ENCODE measurements at regions not wholly inside any gene's neighbourhood (a gene's known extent, or its start where the extent isn't known, plus 50 kb on each side); places are given as distances from the start of the nearest gene placed in this dataset.

GRCh38 chr9:16211946-16212345 lies 658.5 kb downstream of the BNC2 start:
- TF ChIP-seq, protein P1, sequence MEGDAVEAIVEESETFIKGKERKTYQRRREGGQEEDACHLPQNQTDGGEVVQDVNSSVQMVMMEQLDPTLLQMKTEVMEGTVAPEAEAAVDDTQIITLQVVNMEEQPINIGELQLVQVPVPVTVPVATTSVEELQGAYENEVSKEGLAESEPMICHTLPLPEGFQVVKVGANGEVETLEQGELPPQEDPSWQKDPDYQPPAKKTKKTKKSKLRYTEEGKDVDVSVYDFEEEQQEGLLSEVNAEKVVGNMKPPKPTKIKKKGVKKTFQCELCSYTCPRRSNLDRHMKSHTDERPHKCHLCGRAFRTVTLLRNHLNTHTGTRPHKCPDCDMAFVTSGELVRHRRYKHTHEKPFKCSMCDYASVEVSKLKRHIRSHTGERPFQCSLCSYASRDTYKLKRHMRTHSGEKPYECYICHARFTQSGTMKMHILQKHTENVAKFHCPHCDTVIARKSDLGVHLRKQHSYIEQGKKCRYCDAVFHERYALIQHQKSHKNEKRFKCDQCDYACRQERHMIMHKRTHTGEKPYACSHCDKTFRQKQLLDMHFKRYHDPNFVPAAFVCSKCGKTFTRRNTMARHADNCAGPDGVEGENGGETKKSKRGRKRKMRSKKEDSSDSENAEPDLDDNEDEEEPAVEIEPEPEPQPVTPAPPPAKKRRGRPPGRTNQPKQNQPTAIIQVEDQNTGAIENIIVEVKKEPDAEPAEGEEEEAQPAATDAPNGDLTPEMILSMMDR (IDR thresholded peaks at IDR 0.05; ENCODE audit: borderline replicate concordance, insufficient read depth, low read depth, low read length): no peak

DNA sequence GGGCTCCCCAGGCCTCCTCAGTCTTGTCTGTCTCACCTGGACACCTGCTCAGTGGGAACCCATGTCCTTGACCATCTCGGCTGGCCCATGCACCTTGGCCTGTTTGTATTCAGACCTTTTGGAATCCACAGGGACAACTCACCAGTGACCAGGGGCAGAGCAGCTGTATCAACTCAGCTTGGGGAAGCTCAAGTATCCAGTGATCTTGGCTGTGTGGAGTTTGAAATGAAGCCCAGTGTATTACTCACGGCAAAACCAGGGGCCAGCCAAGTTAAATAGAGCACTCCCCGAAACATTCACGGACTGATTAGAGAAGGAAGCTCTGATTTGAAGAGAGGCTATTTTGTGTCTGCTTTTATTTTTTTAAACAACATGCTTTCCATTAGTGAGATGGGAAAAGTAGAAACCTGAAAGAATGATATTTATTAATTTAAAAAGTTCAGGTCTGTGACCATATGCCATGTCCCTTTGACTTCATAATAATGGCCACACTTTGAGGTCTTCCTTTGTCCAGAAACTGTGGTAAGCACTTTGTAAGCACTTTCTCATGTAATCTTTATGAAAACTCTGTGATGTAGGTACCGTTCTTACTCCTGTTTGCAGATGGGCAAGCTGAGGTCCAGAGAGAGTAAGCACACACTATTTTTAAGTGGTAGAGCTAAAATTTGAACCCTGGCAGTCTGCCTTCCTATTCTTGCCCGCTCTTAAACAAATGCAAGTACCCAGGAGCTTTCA lies 656.5 kb downstream of the BNC2 start:
- TF ChIP-seq, protein P1 (IDR thresholded peaks at IDR 0.05; ENCODE audit: borderline replicate concordance, insufficient read depth, low read depth, low read length): no peak
- H3K4me3 ChIP-seq (ENCODE audit: low read depth, low read length): no peak overlapping the region

More at GRCh38 chr9:16211946-16212345, 658.5 kb downstream of the BNC2 start:
- no peak overlapping the region for H3K4me3 ChIP-seq (ENCODE audit: low read depth, low read length)

DNA sequence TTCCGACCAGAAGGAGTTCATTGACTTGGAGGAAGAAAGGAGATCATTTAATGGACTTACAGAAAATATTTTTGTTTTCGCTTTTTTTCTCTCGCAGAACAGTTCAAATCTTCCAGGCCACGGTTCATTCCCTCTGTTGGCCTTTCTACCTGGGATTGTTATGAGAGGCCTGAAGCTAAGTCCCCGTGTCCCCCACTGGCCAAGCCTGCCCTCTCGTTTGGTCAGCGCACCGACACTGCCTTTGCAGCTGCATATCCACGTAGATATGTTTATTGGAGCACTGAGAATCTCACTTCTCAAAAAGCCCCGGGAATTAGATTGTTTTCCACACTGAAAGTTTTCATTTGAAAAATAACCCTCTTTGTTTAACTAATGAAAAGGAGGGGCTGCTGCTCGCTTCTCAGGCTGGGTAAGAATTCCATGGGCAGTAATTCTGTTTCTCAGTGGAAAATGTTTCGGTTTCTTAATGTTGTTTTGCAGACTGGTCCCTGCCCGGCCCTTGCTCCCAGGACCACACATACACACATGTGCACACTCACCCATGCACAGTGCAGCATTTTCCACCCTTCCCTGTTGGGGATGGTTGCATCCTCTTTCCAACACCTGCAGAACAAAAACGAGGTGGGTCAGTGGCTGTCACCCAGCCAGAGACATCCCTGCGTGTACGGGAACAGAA lies 655.7 kb downstream of the BNC2 start:
- TF ChIP-seq, protein P1 (IDR thresholded peaks at IDR 0.05; ENCODE audit: borderline replicate concordance, insufficient read depth, low read depth, low read length): no peak

DNA sequence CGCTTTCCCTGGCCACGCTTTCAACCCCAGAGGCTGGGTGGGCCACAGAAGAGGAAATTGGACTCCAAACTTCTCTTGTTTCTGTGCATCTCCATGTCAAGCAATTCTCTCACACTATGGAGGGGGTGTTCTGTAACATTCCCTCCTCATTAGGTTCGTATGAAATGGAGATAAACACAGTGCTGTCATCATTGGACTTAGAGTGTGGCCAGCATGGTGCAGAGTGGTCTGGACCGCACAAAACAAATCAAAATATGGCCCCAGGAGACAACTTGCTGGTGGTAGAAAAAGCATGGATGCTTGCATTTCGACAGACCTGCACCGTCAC lies 655.2 kb downstream of the BNC2 start:
- no peak overlapping the region for H3K4me3 ChIP-seq (ENCODE audit: low read depth, low read length)
- TF ChIP-seq, protein P1 (IDR thresholded peaks at IDR 0.05; ENCODE audit: borderline replicate concordance, insufficient read depth, low read depth, low read length): no peak

More for the DNA sequence above, 655.7 kb downstream of the BNC2 start:
- H3K4me3 ChIP-seq (ENCODE audit: low read depth, low read length): no peak overlapping the region

- TF ChIP-seq, protein P1 (IDR thresholded peaks at IDR 0.05; ENCODE audit: borderline replicate concordance, insufficient read depth, low read depth, low read length): no peak
- H3K4me3 ChIP-seq (ENCODE audit: low read depth, low read length): no peak overlapping the region
Measured at GRCh38 chr9:16217943-16218701, 652.3 kb downstream of the BNC2 start.

- no peak overlapping the region for H3K4me3 ChIP-seq (ENCODE audit: low read depth, low read length)
Measured at GRCh38 chr9:16221366-16221765, 649.1 kb downstream of the BNC2 start.

More at GRCh38 chr9:16221366-16221765, 649.1 kb downstream of the BNC2 start:
- TF ChIP-seq, protein P1 (IDR thresholded peaks at IDR 0.05; ENCODE audit: borderline replicate concordance, insufficient read depth, low read depth, low read length): no peak

All from GM12875 (cell line).